Kidney (tissue), 13 donors: ENCODE measurements at regions not wholly inside any gene's neighbourhood (a gene's known extent, or its start where the extent isn't known, plus 50 kb on each side); places are given as distances from the start of the nearest gene placed in this dataset.

Source experiments
- DNase-seq, 5 donors: peaks; one replicate each; pipeline ENCODE4 v3.0.0-alpha.2; 2013 to 2020
- FAIRE-seq: peaks from 2 replicates; lab custom pipeline; 2012; peaks lifted over from hg19 to GRCh38; lab: Jason Lieb, UNC
- H3K27ac ChIP-seq, 2 donors: one replicate each; pipeline ENCODE4 v1.7.0; 2013; ENCODE audit warnings: low read depth in 2 of 2, low read length in 2 of 2, inconsistent platforms in 1 of 2
- H3K27me3 ChIP-seq: one replicate; pipeline ENCODE4 v1.7.1; 2013; ENCODE audit warnings: low read length, inconsistent platforms; ENCODE audit not compliant: control insufficient read depth, insufficient read depth
- H3K36me3 ChIP-seq, 3 donors: one replicate each; pipeline versions ENCODE4 v1.7.0 to v1.7.1; 2013; ENCODE audit warnings: low read length in 3 of 3, control low read depth in 1 of 3, inconsistent platforms in 1 of 3; ENCODE audit not compliant: insufficient read depth in 3 of 3, control insufficient read depth in 2 of 3
- H3K4me1 ChIP-seq, 3 donors: one replicate each; pipeline versions ENCODE4 v1.7.0 to v1.7.1; 2013; ENCODE audit warnings: low read length in 3 of 3, inconsistent platforms in 1 of 3, low read depth in 1 of 3; ENCODE audit not compliant: control insufficient read depth in 2 of 3, insufficient read depth in 2 of 3
- H3K4me3 ChIP-seq, 3 donors: one replicate each; pipeline versions ENCODE4 v1.7.0 to v1.8.1; 2013; ENCODE audit warnings: low read length in 3 of 3, control low read depth in 1 of 3, inconsistent platforms in 1 of 3
- H3K9ac ChIP-seq, 3 donors: one replicate each; pipeline versions ENCODE4 v1.7.0 to v1.7.1; 2013; ENCODE audit warnings: low read length in 3 of 3, control low read depth in 1 of 3, inconsistent platforms in 1 of 3
- H3K9me3 ChIP-seq, 3 donors: one replicate each; pipeline versions ENCODE4 v1.7.0 to v1.7.1; 2013; ENCODE audit warnings: low read length in 3 of 3, control low read depth in 1 of 3, inconsistent platforms in 1 of 3; ENCODE audit not compliant: control insufficient read depth in 2 of 3, insufficient read depth in 1 of 3
- intact Hi-C: fragments of 100-400 bp; cut with DNase I; formaldehyde crosslinking; loops from one replicate; pipeline ENCODE4 v1.11.1; 2022
- TF ChIP-seq, protein P1 (sequence below): IDR thresholded peaks from 3 replicates; pipeline ENCODE4 v1.5.1; 2012; ENCODE audit warnings: mild to moderate bottlenecking, moderate library complexity, borderline replicate concordance; ENCODE audit not compliant: insufficient read depth; ENCODE audit errors: extremely low read depth
- donor health status: control.
- donor health status: control.
- donor health status: control.
- donor health status: control.
- donor health status: control.
- donor health status: DM: yes; HTN: yes; CAD: no.
- donor health status: Normal renal cell carcinoma (clear cell type).

DNA sequence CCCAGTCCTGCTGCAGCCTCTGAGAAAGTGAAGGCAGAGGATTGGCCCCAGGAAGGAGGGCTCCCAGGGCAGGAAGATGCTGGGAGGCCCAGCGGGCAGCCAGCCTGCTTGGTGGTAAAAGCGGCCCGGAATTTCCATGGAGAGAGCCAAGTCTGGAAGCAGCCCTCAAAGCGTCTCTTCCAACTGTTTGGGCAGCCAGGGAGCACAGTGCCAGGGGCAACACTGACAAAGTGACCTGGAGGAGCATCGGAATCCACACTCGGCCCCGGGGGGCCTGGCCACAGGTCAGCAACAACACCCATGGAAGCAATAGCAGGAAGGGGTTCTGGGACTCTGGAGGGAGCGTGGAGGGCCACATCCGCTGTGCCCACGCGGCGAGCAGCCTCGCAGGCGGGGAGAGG is 63.2 kb upstream of the FGFR2 start:
- DNase-seq (no peak), FAIRE-seq (no peak)
- Histone ChIP-seq H3K9me3 (no peaks in the 10 kb centered on the region), H3K4me1 (no peaks in the 10 kb centered on the region), H3K9ac (no peak overlapping the region), H3K27ac (no peak overlapping the region), H3K27me3 (no peaks in the 10 kb centered on the region), H3K36me3 (no peaks in the 10 kb centered on the region), H3K4me3 (no peak overlapping the region)
- intact Hi-C loops, result no loop called here
- TF ChIP-seq, protein P1, sequence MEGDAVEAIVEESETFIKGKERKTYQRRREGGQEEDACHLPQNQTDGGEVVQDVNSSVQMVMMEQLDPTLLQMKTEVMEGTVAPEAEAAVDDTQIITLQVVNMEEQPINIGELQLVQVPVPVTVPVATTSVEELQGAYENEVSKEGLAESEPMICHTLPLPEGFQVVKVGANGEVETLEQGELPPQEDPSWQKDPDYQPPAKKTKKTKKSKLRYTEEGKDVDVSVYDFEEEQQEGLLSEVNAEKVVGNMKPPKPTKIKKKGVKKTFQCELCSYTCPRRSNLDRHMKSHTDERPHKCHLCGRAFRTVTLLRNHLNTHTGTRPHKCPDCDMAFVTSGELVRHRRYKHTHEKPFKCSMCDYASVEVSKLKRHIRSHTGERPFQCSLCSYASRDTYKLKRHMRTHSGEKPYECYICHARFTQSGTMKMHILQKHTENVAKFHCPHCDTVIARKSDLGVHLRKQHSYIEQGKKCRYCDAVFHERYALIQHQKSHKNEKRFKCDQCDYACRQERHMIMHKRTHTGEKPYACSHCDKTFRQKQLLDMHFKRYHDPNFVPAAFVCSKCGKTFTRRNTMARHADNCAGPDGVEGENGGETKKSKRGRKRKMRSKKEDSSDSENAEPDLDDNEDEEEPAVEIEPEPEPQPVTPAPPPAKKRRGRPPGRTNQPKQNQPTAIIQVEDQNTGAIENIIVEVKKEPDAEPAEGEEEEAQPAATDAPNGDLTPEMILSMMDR, result no peak

DNA sequence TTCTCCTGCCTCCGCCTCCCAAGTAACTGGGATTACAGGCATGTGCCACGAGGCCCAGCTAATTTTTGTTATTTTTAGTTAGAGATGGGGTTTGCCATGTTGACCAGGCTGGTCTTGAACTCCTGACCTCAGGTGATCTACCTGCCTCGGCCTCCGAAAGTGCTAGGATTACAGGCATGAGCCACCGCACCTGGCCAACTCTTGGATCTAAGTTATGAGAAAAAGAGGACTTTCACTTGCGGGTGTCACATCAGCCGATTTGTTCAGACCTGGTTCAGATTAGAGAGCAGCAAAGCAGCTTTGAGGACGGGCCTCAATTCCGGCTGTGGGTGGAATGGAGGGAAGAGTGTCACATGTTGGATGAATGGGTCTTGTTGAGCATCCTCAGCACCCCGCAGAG is 61.0 kb upstream of the FGFR2 start:
- no peak overlapping the region for H3K9ac ChIP-seq
- intact Hi-C loops, result no loop called here
- no peaks in the 10 kb centered on the region for H3K36me3 ChIP-seq
- no peaks in the 10 kb centered on the region for H3K4me1 ChIP-seq
- H3K9me3 ChIP-seq, result no peaks in the 10 kb centered on the region
- FAIRE-seq (no peak), DNase-seq (no peak)
- no peaks in the 10 kb centered on the region for H3K27me3 ChIP-seq
- TF ChIP-seq, protein P1, result no peak
- no peak overlapping the region for H3K27ac ChIP-seq
- H3K4me3 ChIP-seq, result no peak overlapping the region

DNA sequence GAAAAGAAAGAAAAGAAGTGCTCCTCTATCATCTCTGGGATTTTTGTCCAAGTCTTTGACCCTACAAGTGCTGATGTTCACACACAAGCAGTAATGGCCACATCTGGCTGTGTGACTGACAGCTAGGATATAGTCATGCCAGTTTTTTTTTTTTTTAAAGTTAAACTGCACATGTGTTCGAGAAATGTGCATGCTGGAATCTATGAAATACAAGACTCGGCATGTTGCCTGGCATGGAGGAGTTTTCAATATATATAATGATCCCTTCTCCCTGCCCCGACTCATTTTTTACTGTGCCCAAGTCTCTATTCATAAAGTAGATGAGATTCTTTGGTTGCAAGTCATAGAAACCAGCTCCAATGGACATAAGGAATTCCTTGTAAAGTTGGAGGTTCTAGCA is 60.4 kb upstream of the FGFR2 start:
- TF ChIP-seq, protein P1, result no peak
- DNase-seq (no peak), FAIRE-seq (no peak)
- Histone ChIP-seq H3K9me3 (no peaks in the 10 kb centered on the region), H3K9ac (no peak overlapping the region), H3K36me3 (no peaks in the 10 kb centered on the region), H3K27ac (no peak overlapping the region), H3K27me3 (no peaks in the 10 kb centered on the region), H3K4me1 (no peaks in the 10 kb centered on the region), H3K4me3 (no peak overlapping the region)
- intact Hi-C loops, result no loop called here

DNA sequence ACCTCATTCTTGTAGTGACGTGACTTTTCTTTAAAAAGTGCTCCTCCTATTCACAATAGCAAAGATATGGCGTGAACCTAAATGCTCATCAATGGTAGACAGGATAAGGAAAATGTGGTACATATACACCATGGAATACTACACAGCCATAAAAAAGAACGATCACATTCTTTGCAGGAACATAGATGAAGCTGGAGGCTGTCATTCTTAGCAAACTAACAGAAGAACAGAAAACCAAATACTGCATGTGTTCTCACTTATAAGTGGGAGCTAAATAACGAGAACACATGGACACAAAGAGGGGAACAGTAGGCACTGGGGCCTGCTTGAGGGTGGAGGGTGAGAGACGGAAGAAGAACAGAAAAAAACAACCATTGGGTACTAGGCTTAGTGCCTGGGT is 59.9 kb upstream of the FGFR2 start:
- Histone ChIP-seq H3K36me3 (no peaks in the 10 kb centered on the region), H3K27ac (no peak overlapping the region), H3K9ac (no peak overlapping the region), H3K4me1 (no peaks in the 10 kb centered on the region), H3K27me3 (no peaks in the 10 kb centered on the region), H3K4me3 (no peak overlapping the region), H3K9me3 (no peaks in the 10 kb centered on the region)
- intact Hi-C loops, result no loop called here
- FAIRE-seq (no peak), DNase-seq (no peak)
- TF ChIP-seq, protein P1, result no peak
